HUES64 (cell line): ENCODE measurements at regions not wholly inside any gene's neighbourhood (a gene's known extent, or its start where the extent isn't known, plus 50 kb on each side); places are given as distances from the start of the nearest gene placed in this dataset.

Experiments used
- H3K27ac ChIP-seq: 2 replicates; pipeline ENCODE4 v1.7.0; 2013; ENCODE audit warnings: low read depth, low read length, inconsistent platforms
- H3K27me3 ChIP-seq: 2 replicates; pipeline ENCODE4 v1.6.1; 2013; ENCODE audit warnings: mild to moderate bottlenecking, low read length; ENCODE audit not compliant: insufficient read depth
- H3K36me3 ChIP-seq: 2 replicates; pipeline ENCODE4 v1.6.1; 2013; ENCODE audit warnings: mild to moderate bottlenecking, low read length; ENCODE audit not compliant: insufficient read depth
- H3K4me1 ChIP-seq: 2 replicates; pipeline ENCODE4 v1.6.1; 2013; ENCODE audit warnings: mild to moderate bottlenecking, low read length, moderate library complexity; ENCODE audit not compliant: insufficient read depth
- H3K4me3 ChIP-seq: 2 replicates; pipeline ENCODE4 v1.5.1; 2013; ENCODE audit warnings: mild to moderate bottlenecking, low read length, moderate library complexity
- H3K9ac ChIP-seq: 2 replicates; pipeline ENCODE4 v1.6.1; 2013; ENCODE audit warnings: mild to moderate bottlenecking, low read depth, low read length
- H3K9me3 ChIP-seq: 2 replicates; pipeline ENCODE4 v1.6.1; 2013; ENCODE audit warnings: low read depth, low read length; ENCODE audit not compliant: insufficient read depth
- WGBS: fragments of 150-250, 120-280 bp; methylation state at CpG from one replicate; pipeline ENCODE4 v1.1.7; 2013; ENCODE audit warnings: missing lambda C conversion rate; 5-methylcytosine and 5-hydroxymethylcytosine counted together

DNA sequence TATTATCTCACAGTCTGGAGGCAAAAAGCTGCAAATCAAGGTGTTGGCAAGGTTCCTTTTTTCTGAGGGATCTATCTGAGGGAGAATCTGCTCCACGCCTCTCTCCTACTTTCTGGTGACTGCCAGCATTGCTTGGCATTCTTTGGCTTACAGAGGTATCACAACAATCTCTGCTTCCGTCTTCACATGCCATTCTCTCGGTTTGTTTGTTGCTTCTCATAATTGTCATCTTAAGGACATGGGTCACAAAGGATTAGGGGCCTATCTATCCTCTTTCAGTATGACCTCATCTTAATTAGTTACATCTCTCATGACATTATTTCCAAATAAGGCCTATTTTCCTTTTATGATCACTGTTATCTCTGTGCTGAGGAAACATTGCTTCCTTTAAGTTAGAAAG is 345.0 kb downstream of the FOXG1 start:
- 89% methylated on average over 3 of the region's 3 CpGs for WGBS
- Histone ChIP-seq H3K27ac (no peak overlapping the region), H3K4me1 (no peaks in the 10 kb centered on the region)

DNA sequence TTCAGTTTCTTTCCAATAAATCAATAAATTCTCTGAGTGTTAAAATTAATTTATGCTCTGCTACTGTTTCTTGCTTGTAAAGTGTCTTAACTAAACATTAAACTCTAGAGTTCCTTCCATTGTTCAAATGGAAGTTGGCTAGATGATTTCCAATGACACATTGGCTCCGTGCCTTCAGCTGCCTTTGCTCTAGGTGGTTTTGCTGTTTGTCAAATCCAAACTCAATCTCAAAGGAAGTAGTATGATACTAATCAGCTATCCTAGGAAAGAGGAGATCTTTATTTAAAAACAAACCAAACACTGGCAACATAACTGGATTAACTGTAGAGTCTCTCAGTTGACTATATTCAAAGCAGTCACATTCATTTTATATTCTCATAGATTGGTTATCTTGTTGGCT is 356.4 kb downstream of the FOXG1 start:
- 80% methylated on average over 1 of the region's 1 CpG for WGBS
- Histone ChIP-seq H3K4me3 (no peak overlapping the region), H3K9me3 (no peaks in the 10 kb centered on the region), H3K27me3 (no peaks in the 10 kb centered on the region), H3K4me1 (no peaks in the 10 kb centered on the region), H3K27ac (no peak overlapping the region), H3K9ac (no peak overlapping the region), H3K36me3 (no peaks in the 10 kb centered on the region)

More for the DNA sequence above, 345.0 kb downstream of the FOXG1 start:
- H3K9me3 ChIP-seq: no peaks in the 10 kb centered on the region
- no peaks in the 10 kb centered on the region for H3K36me3 ChIP-seq
- no peak overlapping the region for H3K9ac ChIP-seq
- no peak overlapping the region for H3K4me3 ChIP-seq
- H3K27me3 ChIP-seq: no peaks in the 10 kb centered on the region

DNA sequence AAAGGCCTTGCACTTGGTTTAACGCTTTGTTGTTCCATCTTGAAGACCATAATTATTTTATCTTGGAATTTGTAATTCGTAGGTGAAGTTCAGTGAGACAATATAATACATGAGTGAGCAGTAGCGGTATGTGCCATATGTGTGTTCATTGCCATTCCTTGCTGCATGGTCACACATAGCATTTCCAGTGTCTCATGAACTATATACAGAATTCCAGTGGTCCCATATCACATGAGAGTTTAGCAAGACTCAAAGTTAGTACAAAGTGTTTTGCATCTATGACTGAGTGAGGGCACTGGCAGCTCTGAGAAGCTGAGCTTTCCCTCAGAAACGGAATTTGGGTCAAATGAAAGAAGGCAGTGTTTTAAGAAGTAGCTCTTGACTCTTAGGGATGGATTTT is 359.8 kb downstream of the FOXG1 start:
- Histone ChIP-seq H3K9me3 (no peaks in the 10 kb centered on the region), H3K4me3 (no peak overlapping the region), H3K36me3 (no peaks in the 10 kb centered on the region), H3K4me1 (no peaks in the 10 kb centered on the region), H3K27me3 (no peaks in the 10 kb centered on the region), H3K9ac (no peak overlapping the region), H3K27ac (no peak overlapping the region)
- 90% methylated on average over 4 of the region's 4 CpGs for WGBS

DNA sequence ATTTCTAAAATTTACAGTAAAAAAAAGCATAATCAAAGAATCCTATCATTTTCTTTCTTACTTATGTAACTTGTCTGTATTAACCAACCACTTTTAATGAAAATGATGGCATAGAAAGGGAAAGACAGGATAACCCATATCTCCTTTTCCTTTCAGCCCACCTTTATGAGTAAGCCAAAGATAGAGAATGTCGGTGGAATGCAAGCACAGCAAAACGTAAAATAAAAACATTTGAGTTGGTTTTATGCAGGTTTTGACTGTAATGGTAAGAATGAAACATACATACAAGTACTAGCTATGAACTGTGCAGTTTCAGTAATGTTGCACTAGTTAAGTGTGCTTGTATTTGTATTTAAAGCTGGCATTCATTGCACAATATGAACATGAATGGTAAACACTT is 360.3 kb downstream of the FOXG1 start:
- H3K27me3 ChIP-seq: no peaks in the 10 kb centered on the region
- H3K36me3 ChIP-seq: no peaks in the 10 kb centered on the region
- no peak overlapping the region for H3K27ac ChIP-seq
- H3K9me3 ChIP-seq: no peaks in the 10 kb centered on the region
- 92% methylated on average over 2 of the region's 2 CpGs for WGBS
- H3K4me1 ChIP-seq: no peaks in the 10 kb centered on the region
- no peak overlapping the region for H3K9ac ChIP-seq
- H3K4me3 ChIP-seq: no peak overlapping the region

DNA sequence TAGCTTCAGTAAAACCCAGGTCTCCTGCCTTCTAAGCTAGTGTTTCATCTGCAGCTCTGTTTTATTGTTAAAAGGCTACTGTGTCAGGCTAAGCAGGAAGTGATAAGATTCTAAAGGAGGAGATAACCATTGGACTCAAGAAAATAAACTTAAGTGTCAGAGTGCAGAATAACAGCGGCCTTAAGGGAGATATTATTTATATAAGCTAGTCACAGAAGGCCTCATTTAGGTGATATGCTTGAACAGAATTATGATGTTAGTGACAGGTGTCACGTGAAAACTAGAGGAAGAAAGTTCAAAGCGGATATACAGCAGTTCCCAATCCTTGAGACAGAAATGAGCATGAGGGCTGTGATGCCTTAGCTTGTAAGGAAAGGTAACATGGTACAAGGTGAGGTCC is 373.4 kb downstream of the FOXG1 start:
- H3K9ac ChIP-seq: no peak overlapping the region
- no peaks in the 10 kb centered on the region; the same call in 1 of the 2 replicates for H3K27me3 ChIP-seq
- H3K4me3 ChIP-seq: no peak overlapping the region
- no peaks in the 10 kb centered on the region for H3K36me3 ChIP-seq
- no peak overlapping the region for H3K27ac ChIP-seq
- no peaks in the 10 kb centered on the region for H3K4me1 ChIP-seq
- H3K9me3 ChIP-seq: no peaks in the 10 kb centered on the region
- 90% methylated on average over 3 of the region's 3 CpGs for WGBS

DNA sequence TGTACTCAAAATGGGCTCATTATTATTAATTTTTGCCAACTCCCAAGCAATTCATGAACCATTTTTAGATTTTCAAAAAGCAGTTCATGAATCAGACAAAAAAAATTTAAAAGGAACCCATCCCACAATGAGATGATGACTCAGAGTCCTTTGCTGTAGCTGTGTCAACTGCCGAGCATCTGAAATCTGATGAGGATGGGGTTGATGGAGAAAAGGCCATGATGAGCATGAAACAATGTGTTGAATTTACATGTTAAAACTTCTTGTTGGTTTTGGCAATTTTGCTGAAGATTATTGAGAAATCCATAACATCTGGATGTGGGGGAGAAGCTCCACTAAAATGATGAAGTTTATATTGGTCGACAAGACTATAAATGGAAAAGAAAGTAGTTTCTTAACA is 378.0 kb downstream of the FOXG1 start:
- H3K9me3 ChIP-seq: no peaks in the 10 kb centered on the region
- H3K4me3 ChIP-seq: no peak overlapping the region
- 98% methylated on average over 1 of the region's 2 CpGs for WGBS
- no peak overlapping the region for H3K9ac ChIP-seq
- H3K36me3 ChIP-seq: no peaks in the 10 kb centered on the region
- H3K27me3 ChIP-seq: no peaks in the 10 kb centered on the region
- H3K27ac ChIP-seq: no peak overlapping the region
- H3K4me1 ChIP-seq: no peaks in the 10 kb centered on the region

DNA sequence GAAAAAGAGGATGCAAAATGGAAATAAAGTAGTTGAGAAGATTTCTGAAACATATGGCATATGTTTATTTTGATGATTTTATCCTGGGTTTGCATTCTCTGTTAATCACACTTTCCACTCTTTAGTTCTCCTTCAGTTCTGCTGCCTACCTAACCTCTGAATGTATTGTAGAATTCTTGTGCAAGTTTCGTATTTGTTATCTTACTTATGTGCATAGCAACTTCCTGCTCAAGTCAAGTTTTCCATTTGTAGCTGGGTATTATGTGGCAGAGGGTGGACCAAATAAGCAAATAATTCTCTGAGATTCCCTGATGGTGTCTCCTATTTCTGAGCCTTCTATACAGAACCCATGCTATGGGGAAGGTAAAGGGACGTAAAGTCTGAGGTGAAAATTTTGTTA is 381.6 kb downstream of the FOXG1 start:
- Histone ChIP-seq H3K27ac (no peak overlapping the region), H3K27me3 (no peaks in the 10 kb centered on the region), H3K36me3 (no peaks in the 10 kb centered on the region), H3K9me3 (peaks cover 6% of the 10 kb centered on the region; the same call in 1 of the 2 replicates), H3K4me3 (no peak overlapping the region), H3K9ac (no peak overlapping the region), H3K4me1 (no peaks in the 10 kb centered on the region)
- WGBS: no CpG with 5 or more reads among the region's 2 CpGs

DNA sequence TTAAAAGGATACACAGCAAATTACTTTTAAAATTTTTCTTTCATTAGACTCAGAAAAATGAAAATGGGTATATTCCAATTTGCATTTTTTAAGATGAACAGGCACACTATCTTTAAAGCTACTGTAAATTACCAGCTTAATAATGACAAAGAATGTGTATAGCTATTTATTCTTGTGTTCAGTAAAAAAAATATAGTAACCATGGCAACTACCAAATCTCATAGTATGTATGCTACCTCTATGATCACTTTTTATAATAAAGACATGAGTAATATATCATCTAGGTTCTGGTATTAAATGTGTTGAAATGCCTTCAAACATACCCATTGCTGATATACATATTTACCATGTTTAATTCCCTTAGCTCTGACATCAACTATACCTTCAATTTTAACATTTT is 383.2 kb downstream of the FOXG1 start:
- Histone ChIP-seq H3K27me3 (no peaks in the 10 kb centered on the region), H3K4me1 (no peaks in the 10 kb centered on the region), H3K27ac (no peak overlapping the region), H3K9me3 (peaks cover 6% of the 10 kb centered on the region; the same call in 1 of the 2 replicates), H3K4me3 (no peak overlapping the region), H3K9ac (no peak overlapping the region), H3K36me3 (no peaks in the 10 kb centered on the region)

DNA sequence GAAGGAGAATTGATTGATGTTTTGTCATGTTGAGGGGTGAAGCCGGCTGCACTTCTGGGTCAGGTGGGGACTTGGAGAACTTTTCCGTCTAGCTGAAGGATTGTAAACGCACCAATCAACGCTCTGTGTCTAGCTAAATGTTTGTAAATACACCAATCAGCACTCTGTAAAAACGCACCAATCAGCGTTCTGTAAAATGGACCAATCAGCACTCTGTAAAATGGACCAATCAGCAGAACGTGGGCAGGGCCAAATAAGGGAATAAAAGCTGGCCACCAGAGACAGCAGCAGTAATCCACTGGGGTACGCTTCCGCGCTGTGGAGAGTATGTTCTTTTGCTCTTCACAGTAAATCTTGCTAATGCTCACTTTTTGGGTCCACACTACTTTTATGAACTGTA is 384.1 kb downstream of the FOXG1 start:
- no peaks in the 10 kb centered on the region for H3K36me3 ChIP-seq
- H3K9me3 ChIP-seq: peaks cover 6% of the 10 kb centered on the region; the same call in 1 of the 2 replicates
- H3K4me3 ChIP-seq: no peak overlapping the region
- H3K9ac ChIP-seq: no peak overlapping the region
- no peaks in the 10 kb centered on the region for H3K27me3 ChIP-seq
- WGBS: 98% methylated on average over 10 of the region's 10 CpGs
- H3K4me1 ChIP-seq: no peaks in the 10 kb centered on the region
- H3K27ac ChIP-seq: no peak overlapping the region

DNA sequence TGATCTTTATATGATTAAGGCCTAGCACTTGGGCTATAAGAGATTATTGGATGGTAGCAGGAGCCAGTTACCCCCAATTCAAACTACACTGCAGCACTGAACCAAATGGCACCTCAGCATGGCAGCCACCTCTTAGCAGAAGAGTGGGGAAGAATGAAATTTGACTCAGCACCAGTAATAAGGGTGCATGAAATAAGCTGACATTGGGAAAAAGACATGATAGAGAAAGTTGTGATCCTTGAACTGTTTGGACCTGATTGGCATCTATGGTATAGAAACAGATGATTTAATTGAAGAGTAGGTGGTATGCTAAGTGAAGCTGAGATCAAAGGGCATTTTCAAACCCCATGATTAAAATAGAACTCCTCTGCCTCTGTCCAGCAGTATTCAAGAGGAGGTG is 389.5 kb downstream of the FOXG1 start:
- H3K27me3 ChIP-seq: no peaks in the 10 kb centered on the region
- no peaks in the 10 kb centered on the region for H3K4me1 ChIP-seq
- H3K9ac ChIP-seq: no peak overlapping the region
- H3K4me3 ChIP-seq: no peak overlapping the region
- H3K9me3 ChIP-seq: 0 out of 2 replicates have a peak, but pooled peaks cover 2% of the 10 kb centered on the region
- no peak overlapping the region for H3K27ac ChIP-seq
- no peaks in the 10 kb centered on the region for H3K36me3 ChIP-seq

DNA sequence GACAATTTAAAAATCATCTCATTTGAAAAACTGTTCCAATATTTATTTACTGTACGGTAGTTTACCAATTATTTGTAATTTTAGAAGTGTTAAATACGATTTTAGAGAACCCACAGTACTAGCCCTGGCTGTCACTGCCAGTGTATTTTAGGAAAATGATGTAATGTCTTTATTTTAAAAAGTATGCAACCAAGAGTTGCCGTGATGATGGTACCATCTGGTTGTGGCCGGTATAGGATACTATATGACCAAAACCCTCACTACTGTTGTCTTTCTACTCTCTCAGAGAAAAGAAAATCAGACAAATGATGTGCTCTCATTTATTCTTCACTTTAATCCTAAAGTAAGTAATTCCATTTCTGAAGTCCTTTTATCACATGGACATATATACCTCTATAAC is 395.0 kb downstream of the FOXG1 start:
- Histone ChIP-seq H3K9me3 (no peaks in the 10 kb centered on the region), H3K27me3 (no peaks in the 10 kb centered on the region), H3K4me1 (no peaks in the 10 kb centered on the region), H3K9ac (no peak overlapping the region), H3K36me3 (no peaks in the 10 kb centered on the region), H3K4me3 (no peak overlapping the region), H3K27ac (no peak overlapping the region)
- WGBS: 99% methylated on average over 4 of the region's 4 CpGs

DNA sequence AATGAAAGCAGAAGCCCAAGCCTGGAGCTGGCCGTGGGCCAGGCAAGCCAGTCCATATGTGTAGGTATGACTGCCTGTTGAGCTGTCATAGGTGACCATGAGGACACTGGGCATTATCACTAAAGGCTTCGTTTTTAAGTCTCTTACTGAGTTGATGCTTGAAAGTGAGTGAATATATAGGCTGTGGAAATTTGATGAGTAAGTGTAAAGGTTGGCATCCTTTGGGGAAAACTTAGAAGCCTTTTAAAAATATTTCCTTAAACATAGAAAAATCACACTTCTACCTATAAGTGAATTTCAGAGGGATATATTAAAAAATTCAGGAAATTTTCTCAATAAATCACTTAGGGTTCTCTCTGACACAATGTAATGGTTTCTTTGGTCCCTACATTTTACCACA is 396.5 kb downstream of the FOXG1 start:
- Histone ChIP-seq H3K9me3 (no peaks in the 10 kb centered on the region), H3K27me3 (no peaks in the 10 kb centered on the region), H3K4me1 (no peaks in the 10 kb centered on the region), H3K36me3 (no peaks in the 10 kb centered on the region), H3K4me3 (no peak overlapping the region), H3K9ac (no peak overlapping the region), H3K27ac (no peak overlapping the region)
- WGBS: 76% methylated on average over 2 of the region's 2 CpGs
